ENCODE measurements at regions not wholly inside any gene's neighbourhood (a gene's known extent, or its start where the extent isn't known, plus 50 kb on each side); places are given as distances from the start of the nearest gene placed in this dataset.

- Histone ChIP-seq H2AFZ (ENCODE audit: low read length) (no peak overlapping the region), H3K36me3 (replicated peaks in 1 of 2; ENCODE audit: control insufficient read depth in 1 of 2, insufficient read depth in 2 of 2, low read length in 2 of 2) (no peaks in the 10 kb centered on the region), H3K79me2 (ENCODE audit: insufficient read depth, low read length) (no peaks in the 10 kb centered on the region), H4K20me1 (ENCODE audit: insufficient read depth, low read length) (no peaks in the 10 kb centered on the region), H3K9me3 (ENCODE audit: low read length) (peaks cover 36% of the 10 kb centered on the region), H3K4me2 (ENCODE audit: low read depth, low read length) (no peak overlapping the region), H3K4me1 (ENCODE audit: insufficient read depth, low read length) (no peaks in the 10 kb centered on the region), H3K27ac (ENCODE audit: extremely low read length, insufficient read depth, low read length) (no peak overlapping the region), H3K4me3 (replicated peaks in 1 of 3; ENCODE audit: insufficient read depth in 1 of 3, low read depth in 2 of 3, low read length in 3 of 3) (no peak overlapping the region), H3K9ac (ENCODE audit: insufficient read depth, low read depth, low read length) (no peak overlapping the region), H3K27me3 (ENCODE audit: control insufficient read depth in 1 of 2, insufficient read depth in 2 of 2, low read length in 2 of 2) (no peaks in the 10 kb centered on the region)
- no TSS peak for BruUV-seq (replicated peaks)
- CTCF ChIA-PET (ENCODE audit: low intra/inter-chr PET ratio, low total read pairs) = no interaction called here
- in situ Hi-C loops (cut with HindIII; ENCODE audit: extremely low pct_ligation_motif_present, low pct_unique_long_range_greater_than_20kb) (no loop called here), intact Hi-C loops (cut with micrococcal nuclease; ENCODE audit: unreplicated experiment) (no loop called here)
- POLR2A ChIA-PET = no interaction called here
- ATAC-seq (no peak), FAIRE-seq (no peak), DNase-seq (ENCODE audit: low spot score) (no peak)
- TF ChIP-seq HNRNPL (IDR thresholded peaks at IDR 0.05; ENCODE audit: low read depth, low read length) = no peak
- TF ChIP-seq ZXDC (CRISPR knock-in tag; IDR thresholded peaks at IDR 0.05) = no peak
- no peak for TF ChIP-seq ZNF574 (CRISPR knock-in tag; IDR thresholded peaks at IDR 0.05)
- TF ChIP-seq ZNF75D (CRISPR knock-in tag; IDR thresholded peaks at IDR 0.05; ENCODE audit: borderline replicate concordance) = no peak
- no peak for TF ChIP-seq FOXM1 (CRISPR knock-in tag; IDR thresholded peaks at IDR 0.05)
- TF ChIP-seq HDAC2 (CRISPR knock-in tag; IDR thresholded peaks at IDR 0.05) = no peak
- no peak for TF ChIP-seq ZNF260 (CRISPR knock-in tag; IDR thresholded peaks at IDR 0.05; ENCODE audit: borderline replicate concordance, low read depth)
- no peak for TF ChIP-seq ZNF235 (CRISPR knock-in tag; IDR thresholded peaks at IDR 0.05; ENCODE audit: borderline replicate concordance)
- TF ChIP-seq ZNF562 (CRISPR knock-in tag; IDR thresholded peaks at IDR 0.05; ENCODE audit: borderline replicate concordance) = no peak
- no peak for TF ChIP-seq NBN (conservative IDR thresholded peaks at IDR 0.05)
- TF ChIP-seq ZNF224 (CRISPR knock-in tag; IDR thresholded peaks at IDR 0.05) = no peak
- TF ChIP-seq AHR (CRISPR knock-in tag; IDR thresholded peaks at IDR 0.05) = no peak
- TF ChIP-seq PRDM10 (CRISPR knock-in tag; IDR thresholded peaks at IDR 0.05; ENCODE audit: low read depth) = no peak
- TF ChIP-seq HMGXB4 (CRISPR knock-in tag; IDR thresholded peaks at IDR 0.05; ENCODE audit: borderline replicate concordance in 1 of 2, low read depth in 1 of 2) = no peak
- TF ChIP-seq KAT7 (CRISPR knock-in tag; IDR thresholded peaks at IDR 0.05; ENCODE audit: borderline replicate concordance) = no peak
Measured at GRCh38 chr7:18250133-18250532, 222.5 kb upstream of the PRPS1L1 start.
